VCaP (cell line): ENCODE measurements at regions not wholly inside any gene's neighbourhood (a gene's known extent, or its start where the extent isn't known, plus 50 kb on each side); places are given as distances from the start of the nearest gene placed in this dataset.

Experiments used
- H3K27ac ChIP-seq: fragments of 450-650 bp; 2 replicates; pipeline ENCODE4 v1.5.1; 2017
- CTCF ChIP-seq: fragments of 450-650 bp; conservative IDR thresholded peaks from 2 replicates; pipeline ENCODE4 v1.5.1; 2017; ENCODE audit warnings: mild to moderate bottlenecking, moderate library complexity

GRCh38 chr2:120490091-120490798 is 144.3 kb downstream of the INHBB start:
- no peak overlapping the region for H3K27ac ChIP-seq
- no peak for TF ChIP-seq CTCF

GRCh38 chr2:120491111-120491625 is 145.2 kb downstream of the INHBB start:
- no peak overlapping the region for H3K27ac ChIP-seq
- TF ChIP-seq CTCF, result no peak

- TF ChIP-seq CTCF, result no peak
Measured at GRCh38 chr2:120493231-120493630, 147.3 kb downstream of the INHBB start.

GRCh38 chr2:120494446-120494845 is 148.5 kb downstream of the INHBB start:
- TF ChIP-seq CTCF, result no peak
- no peak overlapping the region for H3K27ac ChIP-seq

More at GRCh38 chr2:120493231-120493630, 147.3 kb downstream of the INHBB start:
- no peak overlapping the region for H3K27ac ChIP-seq

GRCh38 chr2:120495586-120495985 is 149.7 kb downstream of the INHBB start:
- no peak overlapping the region for H3K27ac ChIP-seq
- TF ChIP-seq CTCF, result no peak

GRCh38 chr2:120496235-120496634 is 150.3 kb downstream of the INHBB start:
- no peak overlapping the region for H3K27ac ChIP-seq
- TF ChIP-seq CTCF, result no peak

GRCh38 chr2:120496759-120497158 is 150.8 kb downstream of the INHBB start:
- no peak for TF ChIP-seq CTCF
- H3K27ac ChIP-seq, result no peak overlapping the region
